T-cell (primary cell): ENCODE measurements at regions not wholly inside any gene's neighbourhood (a gene's known extent, or its start where the extent isn't known, plus 50 kb on each side); places are given as distances from the start of the nearest gene placed in this dataset.
"Not testable (repeated sequence)": the region's sequence is repeated elsewhere in the genome, so short reads cannot be mapped to it uniquely, and the experiment has no call there.

Experiments
- ATAC-seq, 4 experiments: fragments of 200-7000 bp in 3 of 4; fragments of 150-1000 bp in 1 of 4; cut with Tn5 transposase; replicated peaks in 1 of 4; 1 replicate in 3 of 4; 2 replicates in 1 of 4; pipeline ENCODE4 v1.10.0; 2021; ENCODE audit warnings: moderate library complexity in 3 of 4, mild to moderate bottlenecking in 2 of 4, moderate number of reproducible peaks in 1 of 4
- CTCF ChIA-PET, 2 donors: fragments of 300-600 bp; sonication (Branson Sonifier 250); formaldehyde crosslinking; loops; one replicate each; lab custom pipeline; 2022; ENCODE audit warnings: antibody characterized with exemption in 2 of 2; lab: Charles Lee
- POLR2A ChIA-PET, 2 donors: fragments of 300-600 bp; sonication (Branson Sonifier 250); formaldehyde crosslinking; loops; one replicate each; lab custom pipeline; 2022; ENCODE audit warnings: antibody characterized with exemption in 2 of 2; lab: Charles Lee
- DNase-seq, 35 experiments: peaks; one replicate each; pipeline versions ENCODE4 v3.0.0 to v3.0.0-alpha.2; 2013 to 2023
- H3K27ac ChIP-seq: one replicate; pipeline ENCODE4 v1.5.1; 2013; ENCODE audit warnings: low read length
- H3K27me3 ChIP-seq, 2 experiments: replicated peaks in 1 of 2; 1 replicate in 1 of 2; 2 replicates in 1 of 2; pipeline versions ENCODE4 v1.6.1 to v1.7.0; 2013; ENCODE audit warnings: low read length in 1 of 2, mixed read lengths in 1 of 2; ENCODE audit not compliant: control insufficient read depth in 2 of 2, insufficient read depth in 2 of 2; ENCODE audit errors: extremely low read depth in 1 of 2
- H3K36me3 ChIP-seq, 2 donors: 1 replicate in 1 of 2; 2 replicates in 1 of 2; pipeline versions ENCODE4 v1.6.1 to v1.7.0; 2013; ENCODE audit warnings: low read length in 1 of 2; ENCODE audit not compliant: control insufficient read depth in 2 of 2, insufficient read depth in 1 of 2; ENCODE audit errors: extremely low read depth in 1 of 2
- H3K4me1 ChIP-seq, 2 experiments: 1 replicate in 1 of 2; 2 replicates in 1 of 2; pipeline versions ENCODE4 v1.6.1 to v1.7.0; 2013; ENCODE audit warnings: low read length in 2 of 2, mixed read lengths in 1 of 2; ENCODE audit not compliant: insufficient read depth in 2 of 2, control insufficient read depth in 1 of 2; ENCODE audit errors: extremely low read depth in 1 of 2
- H3K4me3 ChIP-seq, 2 donors: 1 replicate in 1 of 2; 2 replicates in 1 of 2; pipeline versions ENCODE4 v1.5.1 to v1.7.0; 2013; ENCODE audit warnings: mild to moderate bottlenecking in 2 of 2, low read length in 1 of 2, moderate library complexity in 1 of 2; ENCODE audit not compliant: control insufficient read depth in 1 of 2; ENCODE audit errors: extremely low read depth in 1 of 2
- H3K9me3 ChIP-seq: 2 replicates; pipeline ENCODE4 v1.7.0; 2013
- H3K27ac Mint-ChIP-seq, 2 donors: one replicate each; pipeline ENCODE4 v1.8.0; 2020 to 2021; ENCODE audit warnings: mild to moderate bottlenecking in 2 of 2, mixed read lengths in 2 of 2
- H3K27me3 Mint-ChIP-seq, 2 donors: one replicate each; pipeline ENCODE4 v1.8.0; 2021 to 2022; ENCODE audit warnings: mixed read lengths in 2 of 2
- H3K36me3 Mint-ChIP-seq: one replicate; pipeline ENCODE4 v1.8.0; 2021; ENCODE audit warnings: mixed read lengths
- H3K4me1 Mint-ChIP-seq, 3 donors: one replicate each; pipeline ENCODE4 v1.8.0; 2020 to 2022; ENCODE audit warnings: mixed read lengths in 3 of 3, mild to moderate bottlenecking in 1 of 3
- H3K4me3 Mint-ChIP-seq, 3 donors: one replicate each; pipeline ENCODE4 v1.8.0; 2020 to 2022; ENCODE audit warnings: mild to moderate bottlenecking in 3 of 3, mixed read lengths in 3 of 3, moderate library complexity in 3 of 3
- H3K9me3 Mint-ChIP-seq, 3 donors: one replicate each; pipeline ENCODE4 v1.8.0; 2020 to 2022; ENCODE audit warnings: mixed read lengths in 3 of 3
- WGBS: methylation state at CpG from one replicate; pipeline ENCODE4 v1.1.5; 2013; ENCODE audit warnings: missing lambda C conversion rate; ENCODE audit not compliant: insufficient coverage; 5-methylcytosine and 5-hydroxymethylcytosine counted together

GRCh38 chr20:5464901-5465603, 145.8 kb downstream of the GPCPD1 start:
- WGBS, result 97% methylated on average over 14 of the region's 23 CpGs
- Mint-ChIP-seq H3K27me3 (peaks cover 24 to 58% of the 10 kb centered on the region in 2 donors), H3K9me3 (peaks cover 7 to 15% (median 12%) of the 10 kb centered on the region in 3 donors), H3K4me1 (no peaks in the 10 kb centered on the region), H3K27ac (no peak overlapping the region), H3K36me3 (no peaks in the 10 kb centered on the region), H3K4me3 (no peak overlapping the region)
- H3K27me3 ChIP-seq, result peaks cover 0 to 28% of the 10 kb centered on the region in 2 experiments
- no peak for DNase-seq
- CTCF ChIA-PET, result no interaction called here
- H3K4me1 ChIP-seq, result no peaks in the 10 kb centered on the region
- ATAC-seq, result no peak
- no peaks in the 10 kb centered on the region for H3K36me3 ChIP-seq
- POLR2A ChIA-PET, result no interaction called here
- no peak overlapping the region for H3K27ac ChIP-seq
- H3K9me3 ChIP-seq, result no peaks in the 10 kb centered on the region
- no peak overlapping the region for H3K4me3 ChIP-seq

GRCh38 chr20:5463007-5463686, 146.4 kb upstream of the PROKR2 start:
- POLR2A ChIA-PET, result no interaction called here
- Mint-ChIP-seq H3K9me3 (peaks cover 7 to 22% (median 13%) of the 10 kb centered on the region in 3 donors), H3K27me3 (peaks cover 31 to 57% of the 10 kb centered on the region in 2 donors)

DNA sequence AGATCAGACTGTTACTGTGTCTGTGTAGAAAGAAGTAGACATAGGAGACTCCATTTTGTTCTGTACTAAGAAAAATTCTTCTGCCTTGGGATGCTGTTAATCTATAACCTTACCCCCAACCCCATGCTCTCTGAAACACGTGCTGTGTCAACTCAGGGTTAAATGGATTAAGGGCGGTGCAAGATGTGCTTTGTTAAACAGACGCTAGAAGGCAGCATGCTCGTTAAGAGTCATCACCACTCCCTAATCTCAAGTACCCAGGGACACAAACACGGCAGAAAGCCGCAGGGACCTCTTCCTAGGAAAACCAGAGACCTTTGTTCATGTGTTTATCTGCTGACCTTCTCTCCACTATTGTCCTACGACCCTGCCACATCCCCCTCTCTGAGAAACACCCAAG, 137.0 kb upstream of the PROKR2 start:
- H3K4me1 Mint-ChIP-seq, H3K4me3 Mint-ChIP-seq, H3K4me3 ChIP-seq, H3K9me3 ChIP-seq, H3K36me3 Mint-ChIP-seq, POLR2A ChIA-PET, H3K9me3 Mint-ChIP-seq, H3K27ac ChIP-seq, H3K27ac Mint-ChIP-seq, DNase-seq, ATAC-seq, H3K36me3 ChIP-seq, H3K4me1 ChIP-seq, H3K27me3 ChIP-seq: not testable (repeated sequence)
- WGBS, result no CpG with 5 or more reads among the region's 7 CpGs
- CTCF ChIA-PET, result interaction anchor here in 1 of 2 donors (0.9 kb wide), 1 partner anchor 61 kb away, joined by 3 read pairs; no protein-coding TSS in a partner anchor
- peaks cover 11 to 15% of the 10 kb centered on the region in 2 donors for H3K27me3 Mint-ChIP-seq

More at GRCh38 chr20:5463007-5463686, 146.4 kb upstream of the PROKR2 start:
- H3K4me1 ChIP-seq, result no peaks in the 10 kb centered on the region
- Mint-ChIP-seq H3K27ac (no peak overlapping the region), H3K36me3 (no peaks in the 10 kb centered on the region), H3K4me3 (no peak overlapping the region), H3K4me1 (no peaks in the 10 kb centered on the region)
- no peak for DNase-seq
- H3K4me3 ChIP-seq, result no peak overlapping the region
- H3K27ac ChIP-seq, result no peak overlapping the region
- ATAC-seq, result no peak
- CTCF ChIA-PET, result no interaction called here
- H3K9me3 ChIP-seq, result no peaks in the 10 kb centered on the region
- WGBS, result 62% methylated on average over 5 of the region's 8 CpGs
- H3K27me3 ChIP-seq, result peaks cover 0 to 19% of the 10 kb centered on the region in 2 experiments
- H3K36me3 ChIP-seq, result no peaks in the 10 kb centered on the region

DNA sequence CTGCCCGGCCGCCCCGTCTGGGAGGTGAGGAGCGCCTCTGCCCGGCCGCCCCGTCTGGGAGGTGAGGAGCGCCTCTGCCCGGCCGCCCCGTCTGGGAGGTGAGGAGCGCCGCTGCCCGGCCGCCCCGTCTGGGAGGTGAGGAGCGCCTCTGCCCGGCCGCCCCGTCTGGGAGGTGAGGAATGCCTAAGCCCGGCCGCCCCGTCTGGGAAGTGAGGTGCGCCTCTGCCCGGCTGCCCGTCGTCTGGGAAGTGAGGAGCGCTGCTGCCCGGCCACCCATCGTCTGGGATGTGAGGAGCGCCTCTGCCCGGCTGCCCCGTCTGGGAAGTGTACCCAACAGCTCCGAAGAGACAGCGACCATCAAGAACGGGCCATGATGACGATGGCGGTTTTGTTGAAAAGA, 136.6 kb upstream of the PROKR2 start:
- H3K4me3 Mint-ChIP-seq, POLR2A ChIA-PET, H3K27me3 ChIP-seq, H3K27ac ChIP-seq, H3K4me3 ChIP-seq, ATAC-seq, H3K9me3 ChIP-seq, CTCF ChIA-PET, H3K4me1 ChIP-seq, H3K4me1 Mint-ChIP-seq, H3K27ac Mint-ChIP-seq, DNase-seq, H3K9me3 Mint-ChIP-seq, H3K36me3 ChIP-seq, H3K36me3 Mint-ChIP-seq: not testable (repeated sequence)
- WGBS, result 88% methylated on average over 13 of the region's 38 CpGs
- peaks cover 11 to 17% of the 10 kb centered on the region in 2 donors for H3K27me3 Mint-ChIP-seq

DNA sequence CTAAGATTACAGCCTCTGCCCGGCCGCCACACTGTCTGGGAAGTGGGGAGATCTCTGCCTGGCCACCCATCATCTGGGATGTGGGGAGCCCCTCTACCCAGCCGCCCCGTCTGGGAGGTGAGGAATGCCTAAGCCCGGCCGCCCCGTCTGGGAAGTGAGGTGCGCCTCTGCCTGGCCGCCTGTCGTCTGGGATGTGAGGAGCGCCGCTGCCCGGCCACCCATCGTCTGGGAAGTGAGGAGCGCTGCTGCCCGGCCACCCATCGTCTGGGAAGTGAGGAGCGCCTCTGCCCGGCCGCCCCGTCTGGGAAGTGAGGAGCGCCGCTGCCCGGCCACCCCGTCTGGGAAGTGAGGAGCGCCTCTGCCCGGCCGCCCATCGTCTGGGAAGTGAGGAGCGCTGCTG, 135.9 kb upstream of the PROKR2 start:
- H3K4me3 ChIP-seq, H3K27ac ChIP-seq, POLR2A ChIA-PET, DNase-seq, H3K4me1 Mint-ChIP-seq, H3K4me1 ChIP-seq, H3K36me3 ChIP-seq, H3K9me3 Mint-ChIP-seq, H3K27ac Mint-ChIP-seq, H3K4me3 Mint-ChIP-seq, H3K9me3 ChIP-seq, H3K36me3 Mint-ChIP-seq, CTCF ChIA-PET, ATAC-seq: not testable (repeated sequence)
- 91% methylated on average over 19 of the region's 30 CpGs for WGBS
- H3K27me3 ChIP-seq, result peaks cover 0 to 13% of the 10 kb centered on the region in 2 experiments
- H3K27me3 Mint-ChIP-seq, result peaks cover 16 to 23% of the 10 kb centered on the region in 2 donors

GRCh38 chr20:5452286-5452685, 135.5 kb upstream of the PROKR2 start:
- H3K36me3 ChIP-seq, ATAC-seq, H3K4me1 Mint-ChIP-seq, DNase-seq, H3K4me3 ChIP-seq, H3K9me3 Mint-ChIP-seq, H3K4me3 Mint-ChIP-seq, H3K4me1 ChIP-seq, H3K27ac Mint-ChIP-seq, H3K27ac ChIP-seq, H3K36me3 Mint-ChIP-seq, POLR2A ChIA-PET, H3K9me3 ChIP-seq: not testable (repeated sequence)
- H3K27me3 ChIP-seq, result peaks cover 0 to 13% of the 10 kb centered on the region in 2 experiments
- H3K27me3 Mint-ChIP-seq, result peaks cover 14 to 24% of the 10 kb centered on the region in 2 donors
- CTCF ChIA-PET, result interaction anchor here in 1 of 2 donors (0.8 kb wide), 1 partner anchor 8 kb away, joined by 5 read pairs; no protein-coding TSS in a partner anchor
- WGBS, result 94% methylated on average over 14 of the region's 26 CpGs
